Activated CD8-positive, alpha-beta memory T cell treated with anti-CD3 and anti-CD28 coated beads, Interleukin-2, amount 50 U/mL, for 1 hour (primary cell): ENCODE measurements at regions not wholly inside any gene's neighbourhood (a gene's known extent, or its start where the extent isn't known, plus 50 kb on each side); places are given as distances from the start of the nearest gene placed in this dataset.
A peak's percentile ranks its signal among the peaks of the same experiment; 100 is the strongest.
"Not testable (repeated sequence)": the region's sequence is repeated elsewhere in the genome, so short reads cannot be mapped to it uniquely, and the experiment has no call there.

ENCODE experiments used
- DNase-seq: peaks from one replicate; pipeline ENCODE4 v3.0.0-alpha.2; 2020; ENCODE audit errors: extremely low read depth

DNA sequence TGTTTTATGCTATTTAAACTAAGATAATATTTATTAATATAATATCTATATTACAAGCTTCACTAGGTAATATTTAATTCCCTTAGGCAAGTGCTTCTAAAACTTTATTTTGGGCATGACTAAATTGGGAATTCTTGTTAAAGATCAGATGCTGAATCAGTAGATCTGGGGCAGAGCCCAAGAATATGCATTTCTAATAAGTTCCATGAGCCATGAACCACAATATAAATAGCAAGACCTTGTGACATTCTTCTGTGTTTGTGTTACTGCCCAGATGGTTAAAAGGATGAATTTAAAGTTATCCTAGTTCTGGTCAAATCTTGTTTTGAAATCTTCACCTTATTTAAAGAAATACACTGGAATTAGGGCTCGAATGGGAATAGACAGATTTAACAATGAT, 258.4 kb upstream of the CACNA2D1 start:
- DNase-seq: no peak

DNA sequence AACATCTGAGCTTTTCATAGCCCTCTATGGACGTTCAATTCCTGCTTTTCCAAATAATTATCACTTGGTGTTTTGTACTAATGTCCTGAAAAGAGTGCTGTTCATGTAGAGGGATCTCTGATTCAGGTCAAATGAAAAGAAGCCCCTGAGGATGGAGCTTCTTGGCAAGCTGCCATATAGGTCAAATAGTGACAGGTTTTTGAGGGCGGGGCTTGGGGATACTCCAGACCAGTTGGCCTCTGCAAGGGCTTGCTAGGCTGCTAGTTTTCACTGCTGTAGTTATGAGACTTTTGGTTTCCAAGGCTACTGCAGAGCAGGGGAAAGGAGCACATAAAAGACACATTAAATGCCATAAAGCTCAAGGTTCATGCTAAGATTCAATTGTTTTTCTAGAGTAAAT, 257.2 kb upstream of the CACNA2D1 start:
- DNase-seq: no peak

DNA sequence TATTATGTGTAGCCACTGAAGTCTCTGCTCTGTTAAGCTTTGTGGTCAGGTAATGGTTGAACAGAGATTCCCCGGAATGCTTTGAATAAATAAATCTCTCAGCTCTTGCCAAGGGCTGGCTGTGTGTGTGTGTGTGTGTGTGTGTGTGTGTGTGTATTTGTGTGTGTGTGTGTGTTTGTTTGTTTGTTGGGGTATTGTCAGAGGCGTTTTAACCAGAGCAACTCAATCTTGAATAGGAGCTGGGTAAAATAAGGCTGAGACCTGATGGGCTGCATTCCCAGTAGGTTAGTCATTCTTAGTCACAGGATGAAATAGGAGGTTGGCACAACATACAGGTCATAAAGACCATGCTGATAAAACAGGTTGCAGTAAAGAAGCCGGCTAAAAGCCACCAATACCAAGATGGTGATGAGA, 256.2 kb upstream of the CACNA2D1 start:
- DNase-seq: no peak

DNA sequence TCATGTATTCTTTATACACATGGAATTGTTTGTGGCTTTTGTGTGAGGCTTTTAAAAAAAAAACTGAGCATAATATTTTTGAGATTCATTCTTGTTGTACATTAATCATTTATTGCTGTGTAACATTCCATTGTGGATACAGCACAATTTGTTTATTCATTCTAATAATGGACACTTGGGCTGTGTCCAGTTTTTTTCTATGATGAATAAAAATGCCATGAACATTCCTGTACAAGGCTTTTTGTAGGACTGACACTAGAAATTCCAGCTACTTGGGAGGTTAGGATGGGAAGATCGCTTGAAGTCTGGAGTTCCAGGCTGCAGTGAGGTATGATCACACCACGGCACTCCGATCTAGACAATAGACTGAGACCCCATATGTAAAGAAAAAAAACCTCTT, 254.3 kb upstream of the CACNA2D1 start:
- no peak for DNase-seq

DNA sequence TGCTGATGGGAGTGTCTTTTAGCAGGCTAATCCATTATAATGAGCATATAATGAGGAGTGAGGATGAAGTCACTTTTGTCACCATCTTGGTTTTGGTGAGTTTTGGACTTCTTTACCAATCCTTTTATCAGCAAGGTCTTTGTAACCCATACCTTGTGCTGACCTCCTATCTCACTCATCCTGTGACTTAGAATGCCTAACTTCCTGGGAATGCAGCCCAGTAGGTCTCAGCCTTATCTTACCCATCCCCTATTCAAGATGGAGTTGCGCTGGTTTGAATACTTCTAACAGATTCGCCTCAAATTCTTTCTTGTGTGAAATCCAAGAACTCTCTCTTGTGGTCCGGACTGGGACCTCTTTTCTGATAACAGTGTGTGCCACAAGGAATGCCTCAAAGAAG, 253.1 kb upstream of the CACNA2D1 start:
- no peak for DNase-seq

DNA sequence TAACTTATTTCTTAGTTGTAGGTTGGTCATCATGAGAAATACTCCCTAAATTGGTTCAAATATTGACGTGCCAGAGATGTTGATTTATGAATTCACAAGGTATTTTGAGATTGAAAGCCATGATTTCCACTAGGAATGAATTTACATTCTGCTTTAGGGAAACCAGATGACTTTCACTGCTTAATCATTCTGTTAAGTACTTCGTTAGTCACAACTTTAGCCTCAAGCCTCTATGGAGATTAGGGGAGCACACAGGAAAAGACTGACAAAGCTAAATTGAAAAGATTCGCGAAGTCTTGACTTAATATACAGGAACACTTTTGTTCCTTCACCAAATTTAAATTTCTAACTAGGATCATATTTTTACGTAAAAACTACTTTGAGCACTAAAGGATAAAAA, 250.4 kb upstream of the CACNA2D1 start:
- no peak for DNase-seq

DNA sequence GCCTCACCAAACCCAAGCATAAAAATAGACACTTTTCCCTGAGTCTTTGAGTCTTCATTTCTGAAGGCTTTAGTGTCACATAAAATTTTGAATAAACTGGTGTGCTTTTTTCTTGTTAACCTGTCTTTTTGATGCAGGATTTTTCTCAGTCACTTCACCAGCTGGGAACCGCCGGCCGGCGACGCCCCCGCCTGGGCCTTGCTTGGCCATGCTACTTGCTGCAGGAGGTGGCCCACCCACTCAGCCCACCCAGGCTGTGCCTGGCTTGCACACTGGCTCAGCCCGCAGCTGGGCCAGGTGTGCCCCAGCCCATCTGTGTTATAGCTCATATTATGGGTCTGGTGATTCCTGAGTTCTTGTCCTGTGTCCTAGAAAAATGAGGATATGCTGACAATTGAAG, 247.4 kb upstream of the CACNA2D1 start:
- DNase-seq: no peak

DNA sequence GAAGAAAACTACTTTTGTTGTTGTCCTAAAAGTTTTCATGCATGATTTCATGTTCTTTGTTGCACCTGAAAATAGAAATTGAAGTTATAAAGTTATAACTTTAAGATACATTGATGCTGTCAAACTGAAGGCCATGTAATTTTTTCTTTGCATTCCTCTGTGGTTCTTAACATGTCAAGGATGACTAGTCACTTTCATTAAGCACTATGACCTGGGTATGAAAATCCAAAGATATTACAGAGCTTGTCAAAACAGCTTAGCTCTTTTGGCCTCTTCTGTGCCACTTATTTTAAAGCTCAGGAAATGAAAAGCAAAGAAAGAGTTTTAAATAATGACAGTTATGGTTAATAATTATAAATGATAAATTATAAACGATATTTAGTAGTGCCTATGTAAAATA, 241.6 kb upstream of the CACNA2D1 start:
- DNase-seq: no peak

DNA sequence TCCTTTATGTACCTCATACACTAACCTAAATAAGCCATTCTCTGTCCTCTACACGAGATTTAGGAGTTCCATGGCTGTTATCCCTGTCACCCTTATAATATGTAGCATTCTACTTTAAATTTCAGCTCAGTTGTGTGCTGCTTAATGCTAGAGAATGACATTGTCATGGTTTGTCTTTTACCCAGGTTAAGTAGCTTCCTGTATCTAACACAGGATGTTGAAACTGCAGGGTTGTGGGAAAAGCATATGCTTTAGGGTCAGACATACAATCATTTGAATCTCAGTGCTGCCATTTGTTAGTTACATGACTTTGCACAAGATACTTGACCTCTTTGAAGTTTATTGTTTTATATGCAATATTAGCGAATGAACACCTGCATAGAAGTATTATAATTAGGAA, 235.1 kb upstream of the CACNA2D1 start:
- DNase-seq: no peak

DNA sequence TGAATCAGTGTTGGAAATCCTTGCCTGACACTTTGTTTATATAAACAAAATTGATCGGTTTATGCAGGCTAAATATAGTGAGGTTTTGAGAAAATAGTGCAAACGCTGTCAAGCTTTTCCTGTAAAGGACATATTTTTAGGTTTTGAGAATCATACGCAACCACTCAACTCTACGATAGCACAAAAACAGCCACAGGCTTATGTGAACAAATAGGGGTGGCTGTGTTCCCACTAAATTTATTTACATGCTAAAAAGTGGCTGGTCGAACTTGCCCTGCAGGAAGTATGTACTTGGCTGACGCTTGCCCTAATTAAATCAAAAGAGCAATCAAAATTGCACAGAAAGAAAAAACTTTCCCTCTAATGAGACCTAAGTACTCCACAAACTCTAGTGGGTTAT, 234.7 kb upstream of the CACNA2D1 start:
- DNase-seq: no peak

DNA sequence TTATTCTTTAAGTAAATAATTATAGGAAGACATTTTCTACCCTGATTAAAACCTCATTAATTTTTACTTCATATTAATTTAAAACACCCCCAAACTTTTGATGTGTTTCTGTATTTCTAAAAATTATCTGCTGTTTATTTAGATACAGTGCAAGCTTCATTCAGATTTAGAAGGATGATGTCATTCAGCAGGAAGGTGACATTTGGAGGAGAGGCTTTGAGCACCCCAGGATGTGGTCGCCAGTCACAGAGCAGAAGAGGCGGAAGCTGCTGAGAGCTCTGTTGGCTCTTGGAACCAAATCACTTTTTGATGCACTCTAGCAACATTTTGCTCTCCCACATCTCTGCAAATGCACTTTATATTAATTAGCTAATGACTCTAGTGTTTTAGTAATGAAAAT, 233.9 kb upstream of the CACNA2D1 start:
- peak; percentile 19 for DNase-seq

DNA sequence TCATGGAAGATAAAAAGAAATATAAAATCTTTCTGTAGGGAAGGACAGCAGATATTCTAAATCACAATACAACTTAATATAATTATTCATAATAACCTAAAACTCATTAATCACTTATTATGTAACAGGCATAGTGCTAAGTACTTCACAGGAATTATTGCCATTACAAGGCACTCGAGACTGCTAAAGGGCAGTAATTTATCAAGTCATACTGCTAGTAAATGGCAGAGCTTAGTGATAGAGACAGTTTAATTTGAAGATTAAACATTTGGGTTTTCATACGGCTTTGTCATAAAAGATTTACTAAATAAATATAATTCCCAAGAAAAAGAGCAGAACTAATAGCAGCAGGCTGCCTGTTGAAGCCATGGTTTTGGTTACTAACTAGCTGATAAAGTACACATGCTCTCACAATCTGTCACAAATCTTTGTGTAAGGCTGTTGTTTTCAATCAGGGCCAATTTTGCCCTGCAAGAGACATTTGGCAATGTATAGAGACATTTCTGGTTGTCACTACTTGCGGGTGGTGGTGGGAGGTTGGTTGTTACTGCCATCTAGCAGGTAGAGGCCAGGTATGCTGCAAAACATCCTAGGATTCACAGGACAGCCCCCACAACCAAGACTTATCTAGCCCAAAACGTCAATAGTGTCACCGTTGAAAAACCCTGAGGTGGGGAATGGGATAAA, 233.3 kb upstream of the CACNA2D1 start:
- no peak for DNase-seq

DNA sequence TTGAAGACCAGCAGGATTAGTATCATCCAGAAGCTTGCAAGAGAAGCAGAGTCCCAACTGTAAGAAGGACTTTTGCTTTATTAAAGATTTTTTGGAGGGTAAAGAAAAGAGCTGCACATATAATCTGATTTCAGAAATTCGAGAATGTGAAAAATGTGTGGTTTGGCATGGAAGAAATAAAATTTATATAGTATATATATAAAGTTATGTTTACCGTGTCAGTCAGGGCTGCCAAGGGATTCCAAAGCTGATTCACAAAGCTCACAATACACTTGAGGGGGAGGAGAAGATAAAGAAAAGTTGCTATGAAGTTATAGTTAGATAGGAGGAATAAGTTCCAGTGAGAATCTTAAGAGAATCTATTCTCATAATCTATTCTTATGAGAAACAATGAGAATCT, 231.8 kb upstream of the CACNA2D1 start:
- no peak for DNase-seq

DNA sequence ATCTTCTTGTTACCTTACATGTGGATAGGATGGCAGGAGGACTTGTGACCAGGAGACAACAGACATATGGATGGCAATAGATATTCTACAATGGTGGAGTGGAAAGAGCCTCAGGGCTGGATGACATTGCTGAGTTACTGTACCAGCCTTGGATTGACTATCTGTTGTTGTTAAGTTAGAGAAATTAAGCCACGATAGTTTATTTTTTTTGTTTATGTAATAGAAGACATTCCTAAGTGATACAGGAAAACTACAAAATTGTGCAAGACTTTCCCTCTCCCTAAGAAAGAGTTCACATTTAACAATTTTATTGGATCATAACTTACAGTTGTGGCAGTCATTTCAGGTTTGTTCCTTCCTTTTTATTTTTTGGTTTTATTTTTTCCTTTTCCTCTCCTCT, 230.7 kb upstream of the CACNA2D1 start:
- DNase-seq: no peak

DNA sequence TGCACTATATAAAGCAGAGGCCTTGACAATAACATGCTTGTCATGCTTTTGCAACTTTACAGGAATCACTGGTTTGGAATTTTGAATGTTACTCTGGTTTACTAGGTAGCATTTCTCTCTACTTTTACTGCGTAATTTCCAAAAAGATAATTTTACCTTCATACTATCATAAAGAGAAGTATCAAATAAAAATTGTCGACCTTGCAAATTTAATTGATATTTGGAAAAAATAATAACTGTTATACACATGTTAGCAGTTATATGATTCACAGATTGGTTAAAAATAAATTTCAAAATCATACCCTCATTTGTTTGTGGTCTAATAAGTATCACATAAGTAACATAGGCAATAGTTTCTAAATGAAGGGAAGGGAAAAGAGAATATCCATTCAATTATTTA, 228.5 kb upstream of the CACNA2D1 start:
- no peak for DNase-seq

DNA sequence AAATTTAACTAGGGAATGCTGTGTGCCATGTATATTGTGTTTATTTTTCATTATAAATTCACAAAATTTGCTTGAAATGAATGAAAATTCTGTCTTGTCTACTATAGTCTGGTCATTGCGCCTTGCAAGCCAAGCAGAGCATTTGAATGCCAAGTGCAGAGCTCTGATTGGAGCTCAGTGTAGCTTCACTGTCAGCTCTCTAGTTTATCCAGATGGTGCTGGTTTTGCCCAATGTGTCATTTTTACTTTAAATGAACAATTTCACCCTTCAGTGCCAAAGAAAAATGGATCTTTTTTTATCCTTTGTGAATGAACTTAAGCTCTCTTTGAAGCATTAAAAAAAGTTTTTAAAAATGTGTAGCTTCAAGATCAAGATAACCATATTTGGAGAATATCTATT, 225.6 kb upstream of the CACNA2D1 start:
- DNase-seq: no peak

DNA sequence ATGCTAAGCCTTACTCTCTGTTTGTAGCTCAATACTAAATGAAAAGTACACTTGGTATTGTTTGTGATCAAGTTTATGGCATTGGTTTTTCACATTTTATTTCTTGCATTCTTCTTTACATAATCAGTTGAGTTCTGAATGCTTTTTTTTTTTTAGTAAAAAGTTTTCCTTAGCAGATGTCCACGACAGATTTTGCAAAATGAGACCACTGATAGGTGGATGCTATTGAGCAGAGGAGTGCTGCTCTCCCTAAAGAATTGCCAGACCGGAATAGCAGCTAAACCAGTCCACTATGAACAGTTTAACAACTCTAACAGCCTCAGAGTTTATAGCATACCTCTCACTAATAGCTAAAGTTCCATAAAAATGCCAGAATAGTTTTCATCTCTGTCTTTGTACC, 225.1 kb upstream of the CACNA2D1 start:
- no peak for DNase-seq

DNA sequence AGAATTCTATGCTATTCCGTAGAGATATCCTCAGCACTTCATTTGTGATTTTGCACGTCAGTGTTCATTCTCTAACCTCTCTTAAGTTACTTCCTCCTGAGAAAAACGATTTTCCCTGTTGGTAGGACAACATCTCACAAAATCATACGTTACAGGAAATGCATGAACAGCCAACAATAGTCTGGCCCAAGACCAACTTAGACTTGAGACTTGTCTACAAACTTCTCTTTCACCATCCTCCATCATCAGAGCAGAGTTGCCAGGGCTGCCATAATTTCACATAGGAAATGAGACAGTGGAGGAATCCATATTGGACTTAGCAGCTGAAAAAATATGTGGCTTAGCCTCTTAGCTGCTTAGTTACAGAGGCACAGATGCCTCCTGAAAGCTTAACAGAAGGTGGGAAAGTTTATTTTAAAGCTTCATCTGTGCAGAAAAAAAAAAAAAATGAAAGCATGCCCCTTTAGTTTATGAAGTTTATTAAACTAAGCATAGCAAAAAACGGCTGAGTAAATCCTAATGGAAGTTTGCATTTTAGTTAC, 222.5 kb upstream of the CACNA2D1 start:
- DNase-seq: no peak

DNA sequence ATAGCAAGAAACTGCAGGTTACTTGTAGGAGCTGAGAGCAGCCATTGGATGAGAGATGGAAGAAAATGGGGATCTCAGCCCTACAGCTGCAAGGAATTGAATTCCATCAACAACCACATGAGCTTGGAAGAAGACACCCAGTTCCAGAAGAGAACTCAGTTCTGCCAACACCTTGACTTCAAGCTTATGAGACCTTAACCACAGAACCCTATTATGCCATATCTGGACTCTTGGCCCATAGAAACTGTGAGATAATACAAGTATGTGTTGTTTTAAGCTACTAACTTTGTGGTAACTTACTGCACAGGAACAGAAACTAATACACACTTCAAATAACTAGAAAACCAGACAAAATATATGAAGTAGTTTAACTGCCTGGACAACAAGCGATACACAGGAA, 212.4 kb upstream of the CACNA2D1 start:
- no peak for DNase-seq

DNA sequence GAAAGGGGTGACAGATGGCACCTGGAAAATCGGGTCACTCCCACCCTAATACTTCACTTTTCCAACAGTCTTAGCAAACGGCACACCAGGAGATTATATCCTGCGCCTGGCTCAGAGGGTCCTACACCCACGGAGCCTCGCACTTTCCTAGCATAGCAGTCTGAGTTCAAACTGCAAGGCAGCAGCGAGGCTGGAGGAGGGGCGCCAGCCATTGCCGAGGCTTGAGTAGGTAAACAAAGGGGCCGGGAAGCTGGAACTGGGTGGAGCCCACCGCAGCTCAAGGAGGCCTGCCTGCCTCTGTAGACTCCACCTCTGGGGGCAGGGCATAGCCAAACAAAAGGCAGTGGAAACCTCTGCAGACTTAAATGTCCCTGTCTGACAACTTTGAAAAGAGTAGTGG, 206.5 kb upstream of the CACNA2D1 start:
- DNase-seq: not testable (repeated sequence)

DNA sequence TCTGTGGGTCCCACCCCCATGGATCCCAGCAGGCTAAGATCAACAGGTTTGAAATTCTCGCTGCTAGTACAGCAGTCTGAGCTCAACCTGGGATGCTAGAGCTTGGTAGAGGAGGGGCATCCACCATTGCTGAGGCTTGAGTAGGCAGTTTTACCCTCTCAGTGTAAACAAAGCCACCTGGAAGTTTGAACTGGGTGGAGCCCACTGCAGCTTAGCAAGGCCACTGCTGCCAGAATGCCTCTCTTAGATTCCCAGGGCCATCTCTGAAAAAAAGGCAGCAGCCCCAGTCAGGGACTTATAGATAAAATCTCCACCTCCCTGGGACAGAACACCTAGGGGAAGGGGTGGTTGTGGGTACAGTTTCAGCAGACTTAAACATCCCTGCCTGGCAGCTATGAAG, 190.0 kb upstream of the CACNA2D1 start:
- DNase-seq: no peak

DNA sequence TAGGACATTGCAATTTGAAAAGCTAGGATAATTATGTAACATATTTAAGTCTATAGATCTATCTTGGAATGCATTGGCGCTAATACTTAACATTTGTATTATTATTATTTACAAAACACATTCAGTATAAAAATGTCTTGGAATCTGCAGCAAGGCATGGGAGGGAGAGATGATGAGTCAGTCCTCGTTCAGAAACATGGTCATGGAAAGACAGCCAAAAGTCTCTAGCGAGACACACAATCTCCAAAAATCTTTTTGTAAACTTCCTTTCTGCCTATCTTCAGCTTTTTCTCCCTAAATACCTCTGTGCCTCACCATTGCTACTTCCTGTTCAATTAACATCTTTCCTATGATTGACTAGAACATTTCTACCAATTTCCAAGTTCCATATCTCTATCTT, 188.4 kb upstream of the CACNA2D1 start:
- DNase-seq: no peak

DNA sequence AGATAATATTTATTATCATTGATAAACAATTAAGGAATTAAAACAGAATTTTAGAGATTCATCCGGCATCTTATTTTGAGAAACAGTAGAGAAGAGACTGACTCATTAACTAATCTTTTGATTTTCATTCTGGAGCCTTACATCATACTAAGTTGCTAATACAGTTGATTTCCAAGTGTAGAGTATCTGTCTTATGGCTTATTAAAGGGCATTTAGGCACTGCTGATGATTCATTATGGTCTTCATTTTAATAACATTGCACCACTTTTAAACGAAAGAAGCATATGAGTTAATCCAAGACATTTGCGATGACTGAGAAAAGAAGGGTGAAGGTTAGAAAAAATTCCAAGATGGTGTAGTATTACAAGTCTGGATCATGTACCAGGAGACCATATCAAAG, 186.0 kb upstream of the CACNA2D1 start:
- DNase-seq: no peak

DNA sequence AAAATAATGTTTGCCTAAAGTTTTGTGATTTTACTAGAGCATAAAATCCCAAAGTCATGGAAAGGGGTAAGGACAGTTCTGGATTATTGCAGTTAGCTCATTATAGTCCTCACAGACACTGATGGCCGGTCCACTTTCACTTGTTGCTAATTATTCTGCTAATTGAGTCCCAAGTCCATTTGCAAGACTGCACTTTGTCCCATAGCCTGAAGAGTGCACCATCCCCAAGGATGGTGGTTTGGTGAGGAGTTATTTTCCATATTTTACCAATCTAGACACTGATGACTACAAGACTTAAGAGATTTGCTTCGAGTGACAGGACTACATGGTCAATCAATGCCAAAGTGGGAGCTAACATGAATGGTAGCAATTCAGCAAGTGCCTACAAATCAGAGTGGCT, 181.8 kb upstream of the CACNA2D1 start:
- DNase-seq: no peak
